ENCODE measurements at regions not wholly inside any gene's neighbourhood (a gene's known extent, or its start where the extent isn't known, plus 50 kb on each side); places are given as distances from the start of the nearest gene placed in this dataset.

DNA sequence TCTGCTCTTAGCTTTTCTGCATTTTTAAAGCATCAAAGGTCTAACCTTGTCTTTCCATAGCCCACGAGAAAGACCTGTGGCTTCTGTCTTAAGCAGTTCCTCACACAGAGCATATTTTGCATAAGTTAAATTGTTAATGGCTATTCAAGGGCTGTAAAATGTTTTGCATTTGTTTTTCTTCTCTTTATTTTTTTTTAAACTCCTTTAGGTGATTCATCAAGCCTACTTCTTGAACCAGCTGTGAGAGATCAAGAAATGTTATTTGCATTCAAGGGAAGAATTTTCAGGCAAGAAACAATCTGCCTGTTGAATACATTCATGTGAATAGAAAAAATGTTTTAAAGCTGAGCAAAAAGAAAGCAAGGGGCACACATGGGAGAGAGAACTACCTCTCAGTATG, 423.8 kb upstream of the FRG1 start:
- Mint-ChIP-seq H3K27me3 (ENCODE audit: unreplicated experiment) (no peaks in the 10 kb centered on the region), H3K9me3 (ENCODE audit: low read depth, unreplicated experiment) (peaks cover 9% of the 10 kb centered on the region), H3K36me3 (ENCODE audit: insufficient read depth, unreplicated experiment) (no peaks in the 10 kb centered on the region), H3K4me1 (ENCODE audit: low read depth, unreplicated experiment) (no peaks in the 10 kb centered on the region), H3K27ac (ENCODE audit: unreplicated experiment) (no peak overlapping the region), H3K4me3 (ENCODE audit: low read depth, unreplicated experiment) (no peak overlapping the region)
- DNase-seq, result no peak
- intact Hi-C loops (cut with micrococcal nuclease; ENCODE audit: unreplicated experiment), result no loop called here
- TF ChIP-seq, protein P1, sequence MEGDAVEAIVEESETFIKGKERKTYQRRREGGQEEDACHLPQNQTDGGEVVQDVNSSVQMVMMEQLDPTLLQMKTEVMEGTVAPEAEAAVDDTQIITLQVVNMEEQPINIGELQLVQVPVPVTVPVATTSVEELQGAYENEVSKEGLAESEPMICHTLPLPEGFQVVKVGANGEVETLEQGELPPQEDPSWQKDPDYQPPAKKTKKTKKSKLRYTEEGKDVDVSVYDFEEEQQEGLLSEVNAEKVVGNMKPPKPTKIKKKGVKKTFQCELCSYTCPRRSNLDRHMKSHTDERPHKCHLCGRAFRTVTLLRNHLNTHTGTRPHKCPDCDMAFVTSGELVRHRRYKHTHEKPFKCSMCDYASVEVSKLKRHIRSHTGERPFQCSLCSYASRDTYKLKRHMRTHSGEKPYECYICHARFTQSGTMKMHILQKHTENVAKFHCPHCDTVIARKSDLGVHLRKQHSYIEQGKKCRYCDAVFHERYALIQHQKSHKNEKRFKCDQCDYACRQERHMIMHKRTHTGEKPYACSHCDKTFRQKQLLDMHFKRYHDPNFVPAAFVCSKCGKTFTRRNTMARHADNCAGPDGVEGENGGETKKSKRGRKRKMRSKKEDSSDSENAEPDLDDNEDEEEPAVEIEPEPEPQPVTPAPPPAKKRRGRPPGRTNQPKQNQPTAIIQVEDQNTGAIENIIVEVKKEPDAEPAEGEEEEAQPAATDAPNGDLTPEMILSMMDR (IDR thresholded peaks at IDR 0.05; ENCODE audit: unreplicated experiment), result no peak
- CTCF ChIA-PET, result no interaction called here
- BruUV-seq (replicated peaks), result no TSS peak

DNA sequence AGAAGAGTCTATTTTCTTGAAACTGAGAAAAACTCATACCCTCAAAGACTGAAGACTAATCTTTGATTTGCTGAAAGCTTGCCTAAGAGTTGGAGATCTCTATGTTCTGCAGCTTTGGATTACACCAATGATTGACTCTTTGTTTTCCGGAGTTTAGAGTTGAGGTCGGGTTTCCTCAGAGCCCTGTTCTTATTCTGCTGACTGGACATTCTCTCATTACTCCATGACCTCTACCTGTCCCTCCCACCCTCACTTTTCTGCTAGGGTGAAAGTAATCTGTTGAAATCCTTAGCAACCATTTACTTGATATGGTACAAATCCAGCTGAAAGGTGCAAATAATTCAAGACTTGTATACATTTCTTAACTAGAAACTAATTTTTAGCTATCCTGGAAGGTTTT, 421.5 kb upstream of the FRG1 start:
- peaks cover 11% of the 10 kb centered on the region for H3K9me3 Mint-ChIP-seq (ENCODE audit: low read depth, unreplicated experiment)
- intact Hi-C loops (cut with micrococcal nuclease; ENCODE audit: unreplicated experiment), result no loop called here
- TF ChIP-seq, protein P1 (IDR thresholded peaks at IDR 0.05; ENCODE audit: unreplicated experiment), result no peak
- no peak for DNase-seq
- CTCF ChIA-PET, result no interaction called here
- H3K36me3 Mint-ChIP-seq (ENCODE audit: insufficient read depth, unreplicated experiment), result no peaks in the 10 kb centered on the region
- BruUV-seq (replicated peaks), result no TSS peak
- H3K4me1 Mint-ChIP-seq (ENCODE audit: low read depth, unreplicated experiment), result no peaks in the 10 kb centered on the region
- no peaks in the 10 kb centered on the region for H3K27me3 Mint-ChIP-seq (ENCODE audit: unreplicated experiment)
- H3K4me3 Mint-ChIP-seq (ENCODE audit: low read depth, unreplicated experiment), result no peak overlapping the region
- no peak overlapping the region for H3K27ac Mint-ChIP-seq (ENCODE audit: unreplicated experiment)

- H3K9me3 Mint-ChIP-seq (ENCODE audit: low read depth, unreplicated experiment), result peaks cover 6% of the 10 kb centered on the region
Measured at GRCh38 chr4:189525304-189525703, 415.4 kb upstream of the FRG1 start.

DNA sequence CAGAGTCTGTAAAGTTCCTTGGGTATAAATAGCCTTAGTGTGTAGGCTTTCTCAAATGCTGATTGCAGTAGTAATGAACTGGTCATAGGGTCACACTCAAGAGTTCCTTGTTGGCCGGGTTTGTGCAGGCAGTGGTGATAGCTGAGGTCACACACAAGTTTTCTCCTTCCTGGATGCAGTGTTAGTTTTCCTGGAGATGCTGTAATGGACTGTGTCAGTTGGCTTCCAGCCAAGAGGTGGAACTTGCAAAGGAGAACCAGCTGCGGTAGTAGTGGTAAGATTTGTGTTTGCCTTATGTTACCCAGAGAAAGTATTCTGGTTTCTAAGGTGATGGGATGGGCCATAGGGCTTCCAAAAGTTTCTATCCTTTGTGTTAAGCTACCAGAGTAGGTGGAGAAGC, 409.8 kb upstream of the FRG1 start:
- H3K27me3 Mint-ChIP-seq (ENCODE audit: unreplicated experiment), result no peaks in the 10 kb centered on the region
- BruUV-seq (replicated peaks), result no TSS peak
- H3K4me1 Mint-ChIP-seq (ENCODE audit: low read depth, unreplicated experiment), result no peaks in the 10 kb centered on the region
- CTCF ChIA-PET, result no interaction called here
- peaks cover 5% of the 10 kb centered on the region for H3K9me3 Mint-ChIP-seq (ENCODE audit: low read depth, unreplicated experiment)
- no peak overlapping the region for H3K27ac Mint-ChIP-seq (ENCODE audit: unreplicated experiment)
- no peak for DNase-seq
- intact Hi-C loops (cut with micrococcal nuclease; ENCODE audit: unreplicated experiment), result no loop called here
- no peak overlapping the region for H3K4me3 Mint-ChIP-seq (ENCODE audit: low read depth, unreplicated experiment)
- no peaks in the 10 kb centered on the region for H3K36me3 Mint-ChIP-seq (ENCODE audit: insufficient read depth, unreplicated experiment)
- TF ChIP-seq, protein P1 (IDR thresholded peaks at IDR 0.05; ENCODE audit: unreplicated experiment), result no peak

More at GRCh38 chr4:189525304-189525703, 415.4 kb upstream of the FRG1 start:
- no peak for DNase-seq
- CTCF ChIA-PET, result no interaction called here
- H3K4me3 Mint-ChIP-seq (ENCODE audit: low read depth, unreplicated experiment), result no peak overlapping the region
- no peaks in the 10 kb centered on the region for H3K36me3 Mint-ChIP-seq (ENCODE audit: insufficient read depth, unreplicated experiment)
- intact Hi-C loops (cut with micrococcal nuclease; ENCODE audit: unreplicated experiment), result no loop called here
- no TSS peak for BruUV-seq (replicated peaks)
- TF ChIP-seq, protein P1 (IDR thresholded peaks at IDR 0.05; ENCODE audit: unreplicated experiment), result no peak
- no peak overlapping the region for H3K27ac Mint-ChIP-seq (ENCODE audit: unreplicated experiment)
- no peaks in the 10 kb centered on the region for H3K4me1 Mint-ChIP-seq (ENCODE audit: low read depth, unreplicated experiment)
- no peaks in the 10 kb centered on the region for H3K27me3 Mint-ChIP-seq (ENCODE audit: unreplicated experiment)

DNA sequence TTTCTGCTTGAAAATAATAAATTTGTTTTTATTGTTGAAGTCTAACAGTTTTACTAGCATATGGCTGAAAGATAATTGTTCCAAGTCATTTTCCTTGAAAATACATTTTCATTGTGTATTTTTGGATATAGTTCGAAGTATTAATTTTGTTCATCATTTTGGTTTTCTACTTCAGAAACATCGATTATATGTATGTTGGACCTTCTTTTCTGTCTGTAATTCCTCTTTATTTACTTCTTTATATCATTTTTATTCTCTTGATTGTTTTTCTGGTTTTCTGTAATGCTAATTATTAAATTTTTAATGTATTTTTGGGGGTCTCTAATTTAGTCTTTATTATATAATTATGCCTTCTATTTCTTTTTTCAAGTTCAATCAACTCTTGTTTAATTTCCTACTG, 407.1 kb upstream of the FRG1 start:
- Mint-ChIP-seq H3K4me1 (ENCODE audit: low read depth, unreplicated experiment) (no peaks in the 10 kb centered on the region), H3K36me3 (ENCODE audit: insufficient read depth, unreplicated experiment) (no peaks in the 10 kb centered on the region), H3K27me3 (ENCODE audit: unreplicated experiment) (no peaks in the 10 kb centered on the region), H3K9me3 (ENCODE audit: low read depth, unreplicated experiment) (peaks cover 5% of the 10 kb centered on the region), H3K27ac (ENCODE audit: unreplicated experiment) (no peak overlapping the region), H3K4me3 (ENCODE audit: low read depth, unreplicated experiment) (no peak overlapping the region)
- DNase-seq, result no peak
- no TSS peak for BruUV-seq (replicated peaks)
- CTCF ChIA-PET, result no interaction called here
- TF ChIP-seq, protein P1 (IDR thresholded peaks at IDR 0.05; ENCODE audit: unreplicated experiment), result no peak
- intact Hi-C loops (cut with micrococcal nuclease; ENCODE audit: unreplicated experiment), result no loop called here
